CD4-positive, alpha-beta T cell (primary cell): ENCODE measurements at regions not wholly inside any gene's neighbourhood (a gene's known extent, or its start where the extent isn't known, plus 50 kb on each side); places are given as distances from the start of the nearest gene placed in this dataset.

Experiments
- ATAC-seq: fragments of 200-7000 bp; cut with Tn5 transposase; one replicate; pipeline ENCODE4 v1.10.0; 2022; ENCODE audit warnings: mild to moderate bottlenecking; ENCODE audit not compliant: poor library complexity
- CTCF ChIA-PET: fragments of 350-600 bp; sonication (Branson Sonifier 250); formaldehyde crosslinking; loops from one replicate; lab custom pipeline; 2021; ENCODE audit warnings: antibody characterized with exemption, inconsistent platforms; lab: Charles Lee
- POLR2A ChIA-PET: fragments of 350-600 bp; sonication (Branson Sonifier 250); formaldehyde crosslinking; loops from one replicate; lab custom pipeline; 2021; ENCODE audit warnings: antibody characterized with exemption, inconsistent platforms; lab: Charles Lee
- DNase-seq, 14 experiments: peaks; one replicate each; pipeline ENCODE4 v3.0.0-alpha.2; 2013 to 2020; ENCODE audit warnings: mixed read lengths in 2 of 14
- H3K27ac ChIP-seq, 2 donors: one replicate each; pipeline versions ENCODE4 v1.5.1 to v1.7.0; 2013; ENCODE audit warnings: low read length in 2 of 2, low read depth in 1 of 2, mild to moderate bottlenecking in 1 of 2
- H3K27me3 ChIP-seq, 2 experiments: 1 replicate in 1 of 2; 2 replicates in 1 of 2; pipeline versions ENCODE4 v1.6.1 to v1.7.0; 2013; ENCODE audit warnings: low read length in 2 of 2, control low read depth in 1 of 2, mild to moderate bottlenecking in 1 of 2, moderate library complexity in 1 of 2; ENCODE audit not compliant: insufficient read depth in 2 of 2, control insufficient read depth in 1 of 2
- H3K36me3 ChIP-seq: one replicate; pipeline ENCODE4 v1.6.1; 2013; ENCODE audit warnings: low read length, control low read depth; ENCODE audit not compliant: insufficient read depth
- H3K4me1 ChIP-seq: one replicate; pipeline ENCODE4 v1.6.1; 2013; ENCODE audit warnings: low read length, control low read depth; ENCODE audit not compliant: insufficient read depth
- H3K4me3 ChIP-seq: one replicate; pipeline ENCODE4 v1.5.1; 2013; ENCODE audit warnings: mild to moderate bottlenecking, low read length, moderate library complexity
- H3K9me3 ChIP-seq, 2 experiments: 1 replicate in 1 of 2; 2 replicates in 1 of 2; pipeline versions ENCODE4 v1.6.1 to v1.7.0; 2013; ENCODE audit warnings: low read length in 2 of 2, mild to moderate bottlenecking in 2 of 2, control low read depth in 1 of 2, moderate library complexity in 1 of 2; ENCODE audit not compliant: control insufficient read depth in 1 of 2, insufficient read depth in 1 of 2
- H3K27ac Mint-ChIP-seq: one replicate; pipeline ENCODE4 v1.8.0; 2020; ENCODE audit warnings: mixed read lengths
- H3K27me3 Mint-ChIP-seq: one replicate; pipeline ENCODE4 v1.8.0; 2021; ENCODE audit warnings: mixed read lengths
- H3K36me3 Mint-ChIP-seq: one replicate; pipeline ENCODE4 v1.8.0; 2021; ENCODE audit warnings: low read depth, mixed read lengths
- H3K4me1 Mint-ChIP-seq: one replicate; pipeline ENCODE4 v1.8.0; 2021; ENCODE audit warnings: low read depth, mixed read lengths
- H3K4me3 Mint-ChIP-seq: one replicate; pipeline ENCODE4 v1.8.0; 2020; ENCODE audit warnings: mild to moderate bottlenecking, mixed read lengths
- H3K9me3 Mint-ChIP-seq: one replicate; pipeline ENCODE4 v1.8.0; 2020; ENCODE audit warnings: mixed read lengths
- intact Hi-C, 2 experiments: fragments of 100-400 bp; cut with DNase I in 1 of 2; cut with micrococcal nuclease in 1 of 2; formaldehyde crosslinking; loops; one replicate each; pipeline versions ENCODE4 v1.15.1 to v1.9.0; 2023 to 2025; cut with DNase I, micrococcal nuclease
- TF ChIP-seq, protein P1 (sequence below): fragments of 200-600 bp; IDR thresholded peaks from one replicate; pipeline ENCODE4 v1.8.0; 2022; ENCODE audit warnings: antibody characterized with exemption, mild to moderate bottlenecking

DNA sequence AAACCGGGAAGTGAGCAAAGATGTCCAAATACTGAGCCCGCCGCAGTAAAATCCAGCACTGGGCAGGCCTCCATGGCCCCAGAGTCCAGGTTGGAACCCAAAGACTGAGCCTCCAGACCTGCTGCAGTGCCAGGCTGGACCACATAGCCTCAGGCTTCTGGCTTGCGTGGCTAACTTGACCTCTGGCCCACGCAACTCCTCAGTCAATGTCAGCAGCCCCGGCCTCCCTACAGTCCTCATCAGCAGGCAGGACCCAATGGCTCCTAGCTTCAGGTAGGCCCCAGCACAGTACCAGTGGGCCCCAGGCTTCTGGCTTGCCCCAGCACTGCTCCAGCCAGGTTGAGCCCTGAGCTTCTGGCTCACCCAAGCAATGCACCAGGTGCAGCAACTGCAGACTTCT, 245.1 kb upstream of the AFDN start:
- no peak for DNase-seq
- peaks cover 22% of the 10 kb centered on the region for H3K27me3 Mint-ChIP-seq

DNA sequence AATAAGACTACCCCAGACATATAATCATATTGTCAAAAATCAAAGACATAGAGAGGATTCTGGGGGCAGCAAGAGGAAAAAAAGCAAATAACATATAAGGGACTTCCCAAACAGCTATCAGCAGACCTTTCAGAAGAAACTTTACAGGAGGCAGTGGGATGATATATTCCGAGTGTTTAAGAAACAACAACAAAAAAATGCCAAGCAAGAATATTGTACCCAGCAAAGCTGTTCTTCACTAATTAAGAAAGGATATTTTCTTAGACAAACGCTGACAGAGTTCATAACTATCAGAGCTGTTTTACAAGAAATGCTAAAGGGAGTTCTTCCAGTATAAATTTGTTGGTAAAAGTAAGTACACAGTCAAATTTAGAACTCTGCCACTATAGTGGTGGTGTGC, 243.3 kb upstream of the AFDN start:
- intact Hi-C loops: no loop called here
- no peak for DNase-seq
- CTCF ChIA-PET: no interaction called here
- Histone ChIP-seq H3K27ac (no peak overlapping the region), H3K36me3 (no peaks in the 10 kb centered on the region), H3K27me3 (peaks cover 0 to 7% of the 10 kb centered on the region in 2 experiments), H3K9me3 (peaks cover 8 to 16% of the 10 kb centered on the region in 2 experiments), H3K4me1 (no peaks in the 10 kb centered on the region), H3K4me3 (no peak overlapping the region)
- POLR2A ChIA-PET: no interaction called here
- no peak for ATAC-seq
- peaks cover 33% of the 10 kb centered on the region for H3K27me3 Mint-ChIP-seq
- TF ChIP-seq, protein P1, sequence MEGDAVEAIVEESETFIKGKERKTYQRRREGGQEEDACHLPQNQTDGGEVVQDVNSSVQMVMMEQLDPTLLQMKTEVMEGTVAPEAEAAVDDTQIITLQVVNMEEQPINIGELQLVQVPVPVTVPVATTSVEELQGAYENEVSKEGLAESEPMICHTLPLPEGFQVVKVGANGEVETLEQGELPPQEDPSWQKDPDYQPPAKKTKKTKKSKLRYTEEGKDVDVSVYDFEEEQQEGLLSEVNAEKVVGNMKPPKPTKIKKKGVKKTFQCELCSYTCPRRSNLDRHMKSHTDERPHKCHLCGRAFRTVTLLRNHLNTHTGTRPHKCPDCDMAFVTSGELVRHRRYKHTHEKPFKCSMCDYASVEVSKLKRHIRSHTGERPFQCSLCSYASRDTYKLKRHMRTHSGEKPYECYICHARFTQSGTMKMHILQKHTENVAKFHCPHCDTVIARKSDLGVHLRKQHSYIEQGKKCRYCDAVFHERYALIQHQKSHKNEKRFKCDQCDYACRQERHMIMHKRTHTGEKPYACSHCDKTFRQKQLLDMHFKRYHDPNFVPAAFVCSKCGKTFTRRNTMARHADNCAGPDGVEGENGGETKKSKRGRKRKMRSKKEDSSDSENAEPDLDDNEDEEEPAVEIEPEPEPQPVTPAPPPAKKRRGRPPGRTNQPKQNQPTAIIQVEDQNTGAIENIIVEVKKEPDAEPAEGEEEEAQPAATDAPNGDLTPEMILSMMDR: no peak
- H3K4me1 Mint-ChIP-seq: no peaks in the 10 kb centered on the region
- no peaks in the 10 kb centered on the region for H3K36me3 Mint-ChIP-seq
- H3K9me3 Mint-ChIP-seq: peaks cover 13% of the 10 kb centered on the region
- H3K27ac Mint-ChIP-seq: no peak overlapping the region
- H3K4me3 Mint-ChIP-seq: no peak overlapping the region

More for the DNA sequence above, 245.1 kb upstream of the AFDN start:
- Mint-ChIP-seq H3K36me3 (no peaks in the 10 kb centered on the region), H3K27ac (no peak overlapping the region), H3K4me1 (no peaks in the 10 kb centered on the region), H3K4me3 (no peak overlapping the region), H3K9me3 (peaks cover 8% of the 10 kb centered on the region)
- Histone ChIP-seq H3K9me3 (peaks cover 8 to 16% of the 10 kb centered on the region in 2 experiments), H3K27ac (no peak overlapping the region), H3K4me1 (no peaks in the 10 kb centered on the region), H3K27me3 (peaks cover 0 to 4% of the 10 kb centered on the region in 2 experiments), H3K36me3 (no peaks in the 10 kb centered on the region), H3K4me3 (no peak overlapping the region)
- intact Hi-C loops: no loop called here
- ChIA-PET CTCF (no interaction called here), POLR2A (no interaction called here)
- ATAC-seq: no peak
- TF ChIP-seq, protein P1: no peak

DNA sequence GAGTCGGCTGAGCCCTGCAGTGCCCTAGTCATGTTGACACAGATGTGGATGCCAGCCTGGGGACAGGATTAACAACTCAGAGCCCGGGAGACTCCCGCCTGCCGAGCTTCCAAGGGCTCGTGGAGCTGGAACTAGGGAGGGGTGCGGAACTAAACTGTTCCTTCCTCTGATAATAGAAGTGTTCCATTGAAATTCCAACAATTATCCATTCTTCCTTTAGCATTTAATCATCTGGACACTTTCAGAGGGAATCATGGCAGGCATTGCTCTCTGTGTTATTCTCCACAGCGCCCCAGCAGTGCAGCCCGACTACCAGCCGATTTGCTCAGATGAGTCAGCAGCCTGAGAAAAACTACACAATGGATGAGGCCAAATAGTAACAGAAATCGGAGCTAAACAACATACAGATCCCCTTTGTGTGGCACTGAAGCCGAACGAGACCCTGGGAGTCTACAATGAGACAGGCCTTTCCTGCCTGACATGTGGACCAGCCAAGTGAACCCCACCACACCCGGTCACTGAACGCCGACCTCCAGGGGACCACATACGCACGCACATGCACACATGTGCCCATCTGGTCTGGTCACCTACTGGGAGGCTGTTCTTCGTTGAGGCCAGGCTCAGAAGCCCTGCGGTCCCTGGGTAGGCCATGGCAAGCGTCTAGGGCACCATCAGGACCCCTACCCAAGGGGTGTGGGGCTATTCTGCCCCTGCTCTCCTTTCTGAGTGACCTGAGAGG, 238.4 kb upstream of the AFDN start:
- Mint-ChIP-seq H3K4me1 (no peaks in the 10 kb centered on the region), H3K27ac (no peak overlapping the region), H3K36me3 (no peaks in the 10 kb centered on the region), H3K4me3 (no peak overlapping the region), H3K27me3 (peaks cover 22% of the 10 kb centered on the region), H3K9me3 (peaks cover 19% of the 10 kb centered on the region)
- intact Hi-C loops: no loop called here
- Histone ChIP-seq H3K4me3 (no peak overlapping the region), H3K36me3 (no peaks in the 10 kb centered on the region), H3K27ac (no peak overlapping the region), H3K4me1 (no peaks in the 10 kb centered on the region), H3K9me3 (peaks cover 3 to 17% of the 10 kb centered on the region in 2 experiments), H3K27me3 (peaks cover 0 to 2% of the 10 kb centered on the region in 2 experiments)
- CTCF ChIA-PET: no interaction called here
- DNase-seq: no peak
- TF ChIP-seq, protein P1: no peak
- ATAC-seq: no peak
- POLR2A ChIA-PET: no interaction called here
